Prostate gland (tissue), 2 donors: ENCODE measurements at regions not wholly inside any gene's neighbourhood (a gene's known extent, or its start where the extent isn't known, plus 50 kb on each side); places are given as distances from the start of the nearest gene placed in this dataset.
"Not testable (repeated sequence)": the region's sequence is repeated elsewhere in the genome, so short reads cannot be mapped to it uniquely, and the experiment has no call there.

Experiments
- DNase-seq: peaks from one replicate; pipeline ENCODE4 v3.0.0-alpha.2; 2019; ENCODE audit warnings: low spot score
- H3K27ac ChIP-seq, 2 donors: fragments of 200-600 bp; sonication (generic); 2 replicates each; pipeline ENCODE4 v1.5.1; 2017 to 2019
- H3K27me3 ChIP-seq: fragments of 200-600 bp; sonication (generic); replicated peaks from 2 replicates; pipeline ENCODE4 v1.5.1; 2019; ENCODE audit not compliant: insufficient read depth
- H3K36me3 ChIP-seq, 2 donors: fragments of 200-600 bp; sonication (generic); 1 replicate in 1 of 2; 2 replicates in 1 of 2; pipeline versions ENCODE4 v1.5.1 to v1.8.1; 2017 to 2019
- H3K4me1 ChIP-seq: fragments of 200-600 bp; sonication (generic); replicated peaks from 2 replicates; pipeline ENCODE4 v1.5.1; 2019
- H3K4me3 ChIP-seq, 2 donors: fragments of 200-600 bp; sonication (generic); 2 replicates each; pipeline ENCODE4 v1.5.1; 2017 to 2019
- H3K9me3 ChIP-seq: fragments of 200-600 bp; sonication (generic); 2 replicates; pipeline ENCODE4 v1.5.1; 2017
- POLR2A ChIP-seq: fragments of 450-650 bp; IDR thresholded peaks from one replicate; pipeline ENCODE4 v1.6.1; 2016; ENCODE audit warnings: antibody characterized with exemption, mild to moderate bottlenecking
- POLR2AphosphoS5 ChIP-seq: sonication (generic); formaldehyde crosslinking; IDR thresholded peaks from one replicate; pipeline ENCODE4 v1.6.1; 2017; ENCODE audit warnings: antibody characterized with exemption
- WGBS: methylation state at CpG from one replicate; pipeline ENCODE4 v1.1.5; 2018; 5-methylcytosine and 5-hydroxymethylcytosine counted together
- intact Hi-C: fragments of 100-400 bp; cut with DNase I; formaldehyde crosslinking; loops from one replicate; pipeline ENCODE4 v1.14.2; 2022
- TF ChIP-seq, protein P1 (sequence below), 4 experiments: fragments of 200-600 bp in 2 of 4; fragments of 450-650 bp in 2 of 4; sonication (generic) in 2 of 4; IDR thresholded peaks; 1 replicate in 3 of 4; 2 replicates in 1 of 4; pipeline ENCODE4 v1.5.1; 2016 to 2019; ENCODE audit warnings: antibody characterized with exemption in 4 of 4, mild to moderate bottlenecking in 2 of 4, moderate library complexity in 2 of 4

DNA sequence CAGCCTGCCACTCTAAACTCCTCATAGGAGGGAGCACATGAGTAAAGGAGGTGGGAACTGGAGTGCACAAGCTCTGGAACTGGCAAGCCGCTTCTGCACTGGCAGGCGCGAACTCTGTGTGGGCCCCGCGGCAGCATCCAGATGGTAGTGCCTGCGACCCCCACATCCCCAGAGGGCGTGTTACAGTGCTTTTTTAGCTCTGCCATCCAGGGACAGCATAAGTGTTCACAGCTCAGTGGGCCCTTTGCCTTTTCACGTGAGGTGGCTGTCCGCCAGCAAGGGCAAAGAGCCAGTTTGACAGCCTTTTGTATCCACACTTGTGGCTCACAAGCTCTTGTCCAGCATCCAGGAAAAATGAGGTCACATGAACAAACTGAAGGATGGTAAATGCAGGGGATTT is 581.6 kb upstream of the DIAPH2 start:
- no peak for DNase-seq
- 78% methylated on average over 9 of the region's 9 CpGs for WGBS
- H3K27ac ChIP-seq: no peak overlapping the region

DNA sequence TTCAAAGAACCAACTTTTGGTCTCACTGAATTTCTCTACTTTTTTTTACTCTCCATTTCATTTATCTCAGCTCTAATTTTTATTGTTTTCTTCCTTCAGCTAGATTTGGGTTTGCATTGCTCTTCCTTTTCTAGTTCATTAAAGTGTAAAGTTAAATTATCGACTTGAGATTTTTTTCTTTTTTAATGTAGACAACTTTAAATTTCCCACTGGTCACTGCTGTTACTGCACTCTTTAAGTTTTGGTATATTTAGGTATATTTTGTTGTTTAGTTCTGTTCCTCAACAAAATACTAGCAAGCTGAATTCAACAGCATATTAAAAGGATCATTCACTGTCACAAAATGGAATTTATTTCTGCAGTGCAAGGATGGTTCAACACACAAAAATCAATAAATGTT is 572.0 kb upstream of the DIAPH2 start:
- Histone ChIP-seq H3K36me3 (no peaks in the 10 kb centered on the region), H3K9me3 (no peaks in the 10 kb centered on the region), H3K4me1 (no peaks in the 10 kb centered on the region), H3K27ac (no peak overlapping the region), H3K4me3 (no peak overlapping the region), H3K27me3 (no peaks in the 10 kb centered on the region)
- no peak for DNase-seq
- WGBS: 100% methylated on average over 1 of the region's 1 CpG
- TF ChIP-seq POLR2AphosphoS5: no peak
- TF ChIP-seq, protein P1, sequence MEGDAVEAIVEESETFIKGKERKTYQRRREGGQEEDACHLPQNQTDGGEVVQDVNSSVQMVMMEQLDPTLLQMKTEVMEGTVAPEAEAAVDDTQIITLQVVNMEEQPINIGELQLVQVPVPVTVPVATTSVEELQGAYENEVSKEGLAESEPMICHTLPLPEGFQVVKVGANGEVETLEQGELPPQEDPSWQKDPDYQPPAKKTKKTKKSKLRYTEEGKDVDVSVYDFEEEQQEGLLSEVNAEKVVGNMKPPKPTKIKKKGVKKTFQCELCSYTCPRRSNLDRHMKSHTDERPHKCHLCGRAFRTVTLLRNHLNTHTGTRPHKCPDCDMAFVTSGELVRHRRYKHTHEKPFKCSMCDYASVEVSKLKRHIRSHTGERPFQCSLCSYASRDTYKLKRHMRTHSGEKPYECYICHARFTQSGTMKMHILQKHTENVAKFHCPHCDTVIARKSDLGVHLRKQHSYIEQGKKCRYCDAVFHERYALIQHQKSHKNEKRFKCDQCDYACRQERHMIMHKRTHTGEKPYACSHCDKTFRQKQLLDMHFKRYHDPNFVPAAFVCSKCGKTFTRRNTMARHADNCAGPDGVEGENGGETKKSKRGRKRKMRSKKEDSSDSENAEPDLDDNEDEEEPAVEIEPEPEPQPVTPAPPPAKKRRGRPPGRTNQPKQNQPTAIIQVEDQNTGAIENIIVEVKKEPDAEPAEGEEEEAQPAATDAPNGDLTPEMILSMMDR (IDR thresholded peaks at IDR 0.05): no peak
- no peak for TF ChIP-seq POLR2A
- intact Hi-C loops: no loop called here

More for the DNA sequence above, 581.6 kb upstream of the DIAPH2 start:
- TF ChIP-seq POLR2A: no peak
- TF ChIP-seq, protein P1 (IDR thresholded peaks at IDR 0.05): no peak
- TF ChIP-seq POLR2AphosphoS5: no peak
- Histone ChIP-seq H3K9me3 (no peaks in the 10 kb centered on the region), H3K4me1 (no peaks in the 10 kb centered on the region), H3K36me3 (no peaks in the 10 kb centered on the region), H3K4me3 (no peak overlapping the region), H3K27me3 (no peaks in the 10 kb centered on the region)
- intact Hi-C loops: no loop called here

DNA sequence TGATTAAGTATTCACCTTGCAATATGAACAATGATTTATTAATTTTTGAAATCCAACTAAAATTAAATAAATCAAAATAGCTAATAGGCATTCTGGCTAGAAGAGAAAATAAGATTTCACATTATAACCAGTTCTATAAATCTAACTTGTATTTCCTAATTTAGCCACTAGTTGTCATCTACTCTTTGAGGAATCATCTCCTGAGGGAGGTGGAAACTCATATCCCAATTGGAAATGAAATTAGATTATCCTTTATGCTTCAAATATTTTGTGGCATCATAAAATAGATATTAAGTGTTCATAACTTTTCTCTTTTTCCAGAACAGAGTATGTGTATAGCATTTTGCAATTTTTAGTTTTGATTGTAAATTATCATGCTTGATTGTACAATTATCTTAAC is 558.5 kb upstream of the DIAPH2 start:
- H3K27me3 ChIP-seq: no peaks in the 10 kb centered on the region
- no peaks in the 10 kb centered on the region for H3K4me1 ChIP-seq
- intact Hi-C loops: no loop called here
- DNase-seq: no peak
- H3K27ac ChIP-seq: no peak overlapping the region
- no peak overlapping the region for H3K4me3 ChIP-seq
- no peaks in the 10 kb centered on the region for H3K36me3 ChIP-seq
- TF ChIP-seq POLR2A (no peak), POLR2AphosphoS5 (no peak)
- TF ChIP-seq, protein P1 (IDR thresholded peaks at IDR 0.05): no peak
- H3K9me3 ChIP-seq: no peaks in the 10 kb centered on the region

DNA sequence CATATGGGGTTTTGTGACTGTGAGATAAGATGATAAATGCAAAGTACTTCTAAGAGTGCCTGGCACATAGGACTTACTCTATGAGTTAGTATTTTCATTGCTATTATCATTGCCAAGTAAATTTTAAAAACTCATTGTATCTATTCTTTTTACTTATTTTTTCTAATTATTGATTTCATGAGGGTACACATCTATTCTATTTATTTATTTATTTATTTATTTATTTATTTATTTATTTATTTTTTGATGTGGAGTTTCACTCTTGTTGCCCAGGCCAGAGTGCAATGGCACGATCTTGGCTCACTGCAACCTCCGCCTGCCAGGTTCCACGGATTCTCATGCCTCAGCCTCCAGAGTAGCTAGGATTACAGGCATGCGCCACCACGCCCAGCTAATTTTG is 556.6 kb upstream of the DIAPH2 start:
- WGBS: 95% methylated on average over 5 of the region's 5 CpGs
- H3K4me1 ChIP-seq, H3K27me3 ChIP-seq, DNase-seq, H3K4me3 ChIP-seq, intact Hi-C loops, H3K27ac ChIP-seq, H3K36me3 ChIP-seq, H3K9me3 ChIP-seq: not testable (repeated sequence)

DNA sequence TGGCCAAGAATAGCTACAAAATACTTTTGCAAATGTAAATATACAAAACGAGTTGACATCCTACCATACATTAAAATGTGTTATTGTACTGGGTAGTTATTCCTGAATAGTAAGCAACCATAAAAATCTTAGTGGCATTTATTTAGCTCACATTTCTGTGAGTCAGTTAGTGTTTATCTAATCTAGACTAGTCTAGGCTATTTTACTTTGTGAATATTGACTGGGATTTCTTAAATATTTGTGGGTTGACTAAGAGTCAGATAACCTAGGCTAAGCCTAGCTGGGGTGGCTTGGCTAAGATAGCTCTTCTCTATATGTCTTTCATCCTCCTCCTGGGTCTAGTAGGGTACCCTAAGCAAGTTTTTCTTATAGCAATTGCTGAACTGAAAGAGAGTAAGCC is 543.8 kb upstream of the DIAPH2 start:
- 14% methylated on average over 1 of the region's 1 CpG for WGBS
- TF ChIP-seq, protein P1 (IDR thresholded peaks at IDR 0.05): no peak
- TF ChIP-seq POLR2A: no peak
- TF ChIP-seq POLR2AphosphoS5: no peak
- Histone ChIP-seq H3K4me3 (no peak overlapping the region), H3K4me1 (no peaks in the 10 kb centered on the region), H3K27ac (no peak overlapping the region), H3K27me3 (no peaks in the 10 kb centered on the region), H3K9me3 (no peaks in the 10 kb centered on the region), H3K36me3 (no peaks in the 10 kb centered on the region)
- DNase-seq: no peak
- intact Hi-C loops: no loop called here

DNA sequence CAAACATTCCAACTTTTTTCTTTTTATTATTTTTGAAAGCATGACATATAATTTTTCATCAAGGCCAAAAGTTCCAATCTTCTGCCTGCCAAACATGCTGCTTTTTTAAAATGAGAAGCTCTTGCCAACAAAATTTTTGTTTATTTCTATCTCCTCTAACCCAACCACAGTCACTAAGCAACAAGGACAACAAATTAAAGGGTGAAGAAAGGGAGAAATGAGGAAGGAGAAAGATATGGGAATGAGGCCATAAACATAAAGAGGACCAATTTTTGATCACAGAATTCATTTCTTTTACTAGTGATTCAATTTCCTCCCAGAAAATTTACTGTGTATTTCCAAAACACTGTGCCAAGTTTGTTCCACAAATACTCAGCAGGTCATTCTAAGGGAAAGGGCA is 537.0 kb upstream of the DIAPH2 start:
- Histone ChIP-seq H3K27me3 (no peaks in the 10 kb centered on the region), H3K4me1 (no peaks in the 10 kb centered on the region), H3K9me3 (no peaks in the 10 kb centered on the region), H3K4me3 (no peak overlapping the region), H3K27ac (no peak overlapping the region), H3K36me3 (no peaks in the 10 kb centered on the region)
- DNase-seq: no peak
- intact Hi-C loops: no loop called here
- TF ChIP-seq POLR2A (no peak), POLR2AphosphoS5 (no peak)
- TF ChIP-seq, protein P1 (IDR thresholded peaks at IDR 0.05): no peak
